HEK293T (cell line): ENCODE measurements at regions not wholly inside any gene's neighbourhood (a gene's known extent, or its start where the extent isn't known, plus 50 kb on each side); places are given as distances from the start of the nearest gene placed in this dataset.

Experiments used
- CTCF ChIA-PET: fragments of 350-600 bp; formaldehyde crosslinking; extraction: SDS; loops from one replicate; lab custom pipeline; 2021; ENCODE audit warnings: antibody characterized with exemption, inconsistent platforms; lab: Yijun Ruan, JAX
- POLR2A ChIA-PET: fragments of 350-600 bp; formaldehyde crosslinking; extraction: SDS; loops from one replicate; lab custom pipeline; 2020; ENCODE audit warnings: antibody characterized with exemption, inconsistent platforms; lab: Yijun Ruan, JAX
- DNase-seq: peaks from one replicate; pipeline ENCODE4 v3.0.0; 2012; ENCODE audit warnings: mixed read lengths; ENCODE audit errors: extremely low spot score
- ARNT ChIP-seq: fragments of 450-650 bp; IDR thresholded peaks from 2 replicates; pipeline ENCODE4 v1.6.1; 2017; ENCODE audit warnings: mild to moderate bottlenecking
- BHLHE40 ChIP-seq: fragments of 450-650 bp; IDR thresholded peaks from 2 replicates; pipeline ENCODE4 v1.6.1; 2016; ENCODE audit warnings: mild to moderate bottlenecking, moderate library complexity, borderline replicate concordance
- CTBP1 ChIP-seq: fragments of 450-650 bp; IDR thresholded peaks from 2 replicates; pipeline ENCODE4 v1.6.1; 2016; ENCODE audit warnings: borderline replicate concordance
- ELF4 ChIP-seq: fragments of 450-650 bp; IDR thresholded peaks from 2 replicates; pipeline ENCODE4 v1.6.1; 2017; ENCODE audit warnings: antibody characterized with exemption
- FOXA1 ChIP-seq: fragments of 450-650 bp; IDR thresholded peaks from 2 replicates; pipeline ENCODE4 v1.6.1; 2016; ENCODE audit warnings: mild to moderate bottlenecking
- FOXK2 ChIP-seq: fragments of 450-650 bp; IDR thresholded peaks from 2 replicates; pipeline ENCODE4 v1.6.1; 2016; ENCODE audit warnings: mild to moderate bottlenecking
- FOXM1 ChIP-seq: fragments of 450-650 bp; IDR thresholded peaks from 2 replicates; pipeline ENCODE4 v1.6.1; 2017; ENCODE audit warnings: mild to moderate bottlenecking, borderline replicate concordance
- HDGF ChIP-seq: fragments of 450-650 bp; IDR thresholded peaks from 2 replicates; pipeline ENCODE4 v1.6.1; 2017; ENCODE audit warnings: antibody characterized with exemption, borderline replicate concordance
- L3MBTL2 ChIP-seq: fragments of 450-650 bp; conservative IDR thresholded peaks from 2 replicates; pipeline ENCODE4 v1.6.1; 2016; ENCODE audit warnings: mild to moderate bottlenecking
- LEF1 ChIP-seq: fragments of 450-650 bp; IDR thresholded peaks from 2 replicates; pipeline ENCODE4 v1.6.1; 2017; ENCODE audit warnings: mild to moderate bottlenecking, borderline replicate concordance
- NFRKB ChIP-seq: fragments of 450-650 bp; IDR thresholded peaks from 2 replicates; pipeline ENCODE4 v1.6.1; 2016; ENCODE audit warnings: mild to moderate bottlenecking, moderate library complexity
- SP1 ChIP-seq: fragments of 450-650 bp; IDR thresholded peaks from 2 replicates; pipeline ENCODE4 v1.6.1; 2017
- SUZ12 ChIP-seq: fragments of 450-650 bp; IDR thresholded peaks from 2 replicates; pipeline ENCODE4 v1.6.1; 2016; ENCODE audit warnings: mild to moderate bottlenecking
- TARDBP ChIP-seq: fragments of 450-650 bp; IDR thresholded peaks from 2 replicates; pipeline ENCODE4 v1.6.1; 2016
- ZNF384 ChIP-seq: fragments of 450-650 bp; IDR thresholded peaks from 2 replicates; pipeline ENCODE4 v1.6.1; 2016
- TF ChIP-seq, protein P1 (sequence below): fragments of 450-650 bp; IDR thresholded peaks from 2 replicates; pipeline ENCODE4 v1.6.1; 2016

- ChIA-PET CTCF (no interaction called here), POLR2A (no interaction called here)
- no peak for DNase-seq
- no peak for TF ChIP-seq ZNF384
- TF ChIP-seq NFRKB: no peak
- no peak for TF ChIP-seq FOXA1
- TF ChIP-seq FOXM1: no peak
- TF ChIP-seq, protein P1, sequence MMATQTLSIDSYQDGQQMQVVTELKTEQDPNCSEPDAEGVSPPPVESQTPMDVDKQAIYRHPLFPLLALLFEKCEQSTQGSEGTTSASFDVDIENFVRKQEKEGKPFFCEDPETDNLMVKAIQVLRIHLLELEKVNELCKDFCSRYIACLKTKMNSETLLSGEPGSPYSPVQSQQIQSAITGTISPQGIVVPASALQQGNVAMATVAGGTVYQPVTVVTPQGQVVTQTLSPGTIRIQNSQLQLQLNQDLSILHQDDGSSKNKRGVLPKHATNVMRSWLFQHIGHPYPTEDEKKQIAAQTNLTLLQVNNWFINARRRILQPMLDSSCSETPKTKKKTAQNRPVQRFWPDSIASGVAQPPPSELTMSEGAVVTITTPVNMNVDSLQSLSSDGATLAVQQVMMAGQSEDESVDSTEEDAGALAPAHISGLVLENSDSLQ: no peak
- TF ChIP-seq ELF4: no peak
- no peak for TF ChIP-seq HDGF
- no peak for TF ChIP-seq TARDBP
- no peak for TF ChIP-seq ARNT
- TF ChIP-seq SP1: no peak
Measured at GRCh38 chr4:185915817-185916216, 103.8 kb upstream of the SORBS2 start.

- no peak for DNase-seq
- ChIA-PET POLR2A (no interaction called here), CTCF (interaction anchor here (1.7 kb wide), 1 partner anchor 105 kb away, joined by 4 read pairs; no protein-coding TSS in a partner anchor)
- TF ChIP-seq, protein P1: no peak
- TF ChIP-seq NFRKB (no peak), LEF1 (no peak), ELF4 (no peak), FOXM1 (no peak), CTBP1 (no peak), FOXA1 (no peak), SUZ12 (no peak), BHLHE40 (no peak), TARDBP (no peak), HDGF (no peak), ZNF384 (no peak), ARNT (no peak)
Measured at GRCh38 chr4:185916231-185916630, 104.2 kb upstream of the SORBS2 start.

DNA sequence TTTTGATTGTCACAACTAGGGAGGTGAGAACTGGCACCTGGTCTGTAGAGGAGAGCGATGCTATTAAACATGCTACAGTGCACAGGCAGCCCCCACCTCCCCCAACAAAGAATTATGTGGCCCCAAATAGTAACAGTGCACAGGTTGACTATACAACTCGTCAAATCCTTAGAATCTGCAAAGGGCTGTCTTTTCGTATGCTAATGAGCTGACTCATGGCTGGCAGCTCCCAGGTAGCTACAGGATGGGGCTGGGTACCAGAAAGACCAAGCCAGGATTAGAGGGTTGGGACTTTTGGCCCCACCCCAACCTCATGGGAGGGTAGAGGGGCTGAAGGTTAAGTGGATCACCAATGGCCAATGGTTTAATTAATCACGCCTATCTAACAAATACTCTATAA, 104.7 kb upstream of the SORBS2 start:
- TF ChIP-seq HDGF (no peak), L3MBTL2 (no peak), FOXM1 (no peak), TARDBP (no peak), LEF1 (no peak), BHLHE40 (no peak), FOXA1 (no peak), FOXK2 (no peak), NFRKB (no peak), ZNF384 (no peak), ARNT (no peak), SP1 (no peak), SUZ12 (no peak), ELF4 (no peak), CTBP1 (no peak)
- TF ChIP-seq, protein P1: no peak
- CTCF ChIA-PET: interaction anchor here (1.7 kb wide), 1 partner anchor 105 kb away, joined by 4 read pairs; no protein-coding TSS in a partner anchor
- no peak for DNase-seq
- POLR2A ChIA-PET: no interaction called here

DNA sequence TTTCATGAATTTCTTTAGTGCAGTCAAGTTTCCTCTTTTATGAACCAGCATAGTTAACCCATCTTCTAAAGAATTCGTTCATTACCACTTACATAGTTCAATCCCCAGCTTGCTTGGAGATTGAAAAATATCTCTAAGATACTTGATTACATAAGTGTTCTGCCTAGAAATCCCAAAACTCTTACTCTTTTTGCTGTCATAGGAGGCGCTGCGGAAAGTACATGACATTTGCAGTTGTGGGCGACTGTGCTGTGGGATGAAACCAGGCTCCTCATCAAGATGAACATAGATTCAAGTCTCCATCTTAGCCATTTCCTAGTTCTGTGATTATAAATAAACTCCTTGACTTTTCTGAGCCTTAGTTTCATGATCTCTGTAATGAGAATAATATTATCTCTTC, 107.1 kb upstream of the SORBS2 start:
- ChIA-PET POLR2A (interaction anchor here (1.1 kb wide), 1 partner anchor 82 kb away, joined by 3 read pairs; no protein-coding TSS in a partner anchor), CTCF (no interaction called here)
- no peak for DNase-seq
- TF ChIP-seq, protein P1: no peak
- TF ChIP-seq FOXK2: no peak
- no peak for TF ChIP-seq TARDBP
- TF ChIP-seq CTBP1: no peak
- TF ChIP-seq ARNT: no peak
- TF ChIP-seq FOXA1: no peak

DNA sequence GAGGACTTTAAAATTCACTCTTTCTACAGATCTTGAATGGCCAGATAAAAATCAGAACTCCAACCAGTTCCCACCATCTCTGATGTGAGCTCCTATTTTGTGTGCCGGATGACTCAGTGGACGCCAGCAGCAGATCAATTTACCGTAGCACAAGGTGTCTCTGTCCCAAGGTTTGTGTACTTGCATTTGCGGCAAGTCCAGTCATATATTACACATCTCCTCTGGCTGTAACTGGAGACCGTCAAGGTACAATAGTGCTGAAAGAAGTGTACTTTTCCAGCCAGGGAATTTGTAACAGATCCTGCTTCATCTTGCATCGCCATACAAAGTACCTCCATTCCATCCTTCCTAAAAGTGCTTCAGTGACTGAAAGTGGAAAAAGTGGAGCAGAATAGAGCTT, 108.2 kb upstream of the SORBS2 start:
- no peak for TF ChIP-seq ZNF384
- TF ChIP-seq TARDBP: no peak
- no peak for TF ChIP-seq CTBP1
- TF ChIP-seq HDGF: no peak
- no peak for TF ChIP-seq NFRKB
- TF ChIP-seq LEF1: no peak
- no peak for TF ChIP-seq L3MBTL2
- TF ChIP-seq FOXK2: no peak
- TF ChIP-seq ELF4: no peak
- no peak for TF ChIP-seq SP1
- TF ChIP-seq SUZ12: no peak
- TF ChIP-seq FOXM1: no peak
- no peak for TF ChIP-seq FOXA1
- TF ChIP-seq, protein P1: no peak
- no peak for TF ChIP-seq ARNT
- no peak for TF ChIP-seq BHLHE40
- DNase-seq: no peak
- ChIA-PET CTCF (interaction anchor here (0.7 kb wide), 1 partner anchor 108 kb away, joined by 5 read pairs; the partner anchor contains the start of gene SORBS2), POLR2A (interaction anchor here (1.1 to 1.5 kb wide), 2 partner anchors 17 to 83 kb away, joined by 3 read pairs; no protein-coding TSS in a partner anchor)
